ENCODE measurements at regions not wholly inside any gene's neighbourhood (a gene's known extent, or its start where the extent isn't known, plus 50 kb on each side); places are given as distances from the start of the nearest gene placed in this dataset.

DNA sequence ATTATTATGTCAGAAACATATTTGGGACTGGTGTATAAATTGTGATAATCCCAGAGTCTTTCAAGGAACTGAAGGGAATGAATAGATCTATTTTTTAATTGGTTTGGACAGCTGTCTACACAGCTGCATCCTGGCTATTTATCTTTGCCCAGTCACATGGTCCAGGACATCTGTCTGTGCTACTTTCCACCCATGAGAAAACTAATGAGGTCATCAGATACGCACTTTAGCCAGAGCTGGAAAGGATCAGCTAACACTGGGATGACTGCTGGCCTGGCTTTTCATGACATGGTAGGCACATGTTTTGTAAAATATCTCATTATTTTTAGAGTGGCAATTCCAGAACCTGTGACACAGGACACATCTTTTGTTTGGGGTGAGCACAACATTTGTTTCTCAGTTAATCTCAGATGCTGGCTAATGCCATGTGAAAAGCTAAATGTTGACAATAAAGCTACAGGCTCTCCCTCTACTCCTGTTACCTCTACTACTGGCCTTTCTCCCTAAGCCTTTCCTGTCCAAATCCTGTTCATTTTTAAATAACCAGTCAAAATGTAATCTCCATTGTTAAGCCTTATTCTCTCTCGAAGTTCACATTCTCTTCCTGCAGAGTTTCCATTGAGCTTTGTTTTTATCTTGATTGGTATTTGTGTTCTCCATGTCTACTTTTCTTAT is 500.7 kb downstream of the RIT2 start:
- no peak for ATAC-seq
- Mint-ChIP-seq H3K36me3 (no peaks in the 10 kb centered on the region), H3K27ac (no peak overlapping the region), H3K9me3 (peaks cover 9 to 24% of the 10 kb centered on the region in 2 donors)
- no peak for DNase-seq (ENCODE audit: low spot score in 2 of 2)

- Mint-ChIP-seq H3K27ac (no peak overlapping the region), H3K9me3 (peaks cover 9 to 24% of the 10 kb centered on the region in 2 donors), H3K36me3 (no peaks in the 10 kb centered on the region)
- no peak for ATAC-seq
- no peak for DNase-seq (ENCODE audit: low spot score in 2 of 2)
Measured at GRCh38 chr18:42617221-42617620, 498.3 kb downstream of the RIT2 start.

- peaks cover 11 to 21% of the 10 kb centered on the region in 2 donors for H3K9me3 Mint-ChIP-seq
- no peaks in the 10 kb centered on the region for H3K36me3 Mint-ChIP-seq
- no peak overlapping the region for H3K27ac Mint-ChIP-seq
- no peak for DNase-seq (ENCODE audit: low spot score in 2 of 2)
- no peak for ATAC-seq
Measured at GRCh38 chr18:42619771-42620170, 495.7 kb downstream of the RIT2 start.

GRCh38 chr18:42620657-42621056 is 494.8 kb downstream of the RIT2 start:
- DNase-seq (ENCODE audit: low spot score in 2 of 2): no peak

DNA sequence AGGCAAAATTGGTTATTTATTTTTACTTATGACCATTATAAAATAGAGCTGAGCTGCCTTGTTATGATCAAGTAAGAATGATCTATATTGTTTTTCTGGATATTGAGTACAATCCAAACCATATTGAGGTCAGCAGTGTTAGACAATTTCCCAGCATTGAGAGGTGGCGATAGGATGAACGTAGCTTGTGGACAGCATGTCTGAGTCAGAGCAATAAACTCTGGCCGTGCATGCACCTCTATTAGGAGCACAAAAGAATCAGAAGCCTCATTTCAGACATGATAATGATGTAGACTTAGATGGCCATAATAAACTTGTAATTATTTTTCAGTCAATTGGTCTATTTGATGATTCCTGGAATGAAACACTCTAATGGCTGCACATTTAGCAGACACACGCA is 491.6 kb downstream of the RIT2 start:
- ATAC-seq (no peak), DNase-seq (ENCODE audit: low spot score in 2 of 2) (no peak)
- Mint-ChIP-seq H3K9me3 (peaks cover 11 to 19% of the 10 kb centered on the region in 2 donors), H3K36me3 (no peaks in the 10 kb centered on the region), H3K27ac (no peak overlapping the region)

More at GRCh38 chr18:42620657-42621056, 494.8 kb downstream of the RIT2 start:
- Mint-ChIP-seq H3K9me3 (peaks cover 10 to 30% of the 10 kb centered on the region in 2 donors), H3K36me3 (no peaks in the 10 kb centered on the region), H3K27ac (no peak overlapping the region)
- ATAC-seq: no peak

DNA sequence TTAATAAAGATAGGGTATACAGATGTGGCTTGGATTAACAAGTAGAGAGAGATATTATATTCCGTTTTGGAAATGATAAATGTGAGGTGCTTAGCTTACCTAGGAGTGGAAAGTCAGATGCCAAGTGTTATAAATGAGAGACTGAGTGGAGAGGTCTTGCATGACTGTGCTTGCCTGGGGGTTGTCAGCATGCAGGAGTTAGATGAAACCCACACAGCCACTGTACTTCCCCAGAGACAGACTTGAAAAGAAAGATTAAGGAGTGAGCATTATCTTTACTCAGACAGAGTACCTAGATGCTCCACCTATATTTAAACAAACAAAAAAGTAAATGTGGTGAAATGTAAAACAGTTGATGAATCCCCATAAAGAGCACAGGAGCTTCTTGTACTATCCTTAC is 482.7 kb downstream of the RIT2 start:
- H3K9me3 Mint-ChIP-seq: peaks cover 14 to 25% of the 10 kb centered on the region in 2 donors
- DNase-seq (ENCODE audit: low spot score in 2 of 2) (no peak), ATAC-seq (no peak)
- no peak overlapping the region for H3K27ac Mint-ChIP-seq
- no peaks in the 10 kb centered on the region for H3K36me3 Mint-ChIP-seq

- H3K36me3 Mint-ChIP-seq: no peaks in the 10 kb centered on the region
- no peak for ATAC-seq
- peaks cover 17 to 20% of the 10 kb centered on the region in 2 donors for H3K9me3 Mint-ChIP-seq
- DNase-seq (ENCODE audit: low spot score in 2 of 2): no peak
- H3K27ac Mint-ChIP-seq: no peak overlapping the region
Measured at GRCh38 chr18:42635378-42636048, 480.0 kb downstream of the RIT2 start.

- Mint-ChIP-seq H3K36me3 (no peaks in the 10 kb centered on the region), H3K9me3 (peaks cover 14 to 22% of the 10 kb centered on the region in 2 donors), H3K27ac (no peak overlapping the region)
- ATAC-seq (no peak), DNase-seq (ENCODE audit: low spot score in 2 of 2) (no peak)
Measured at GRCh38 chr18:42636309-42636708, 479.2 kb downstream of the RIT2 start.

- Mint-ChIP-seq H3K27ac (no peak overlapping the region), H3K9me3 (peaks cover 11 to 20% of the 10 kb centered on the region in 2 donors), H3K36me3 (no peaks in the 10 kb centered on the region)
- ATAC-seq: no peak
- DNase-seq (ENCODE audit: low spot score in 2 of 2): no peak
Measured at GRCh38 chr18:42640160-42640559, 475.3 kb downstream of the RIT2 start.

- Mint-ChIP-seq H3K9me3 (peaks cover 19 to 23% of the 10 kb centered on the region in 2 donors), H3K36me3 (no peaks in the 10 kb centered on the region), H3K27ac (no peak overlapping the region)
- DNase-seq (ENCODE audit: low spot score in 2 of 2): no peak
- ATAC-seq: no peak
Measured at GRCh38 chr18:42641996-42642395, 473.5 kb downstream of the RIT2 start.

- Mint-ChIP-seq H3K27ac (no peak overlapping the region), H3K36me3 (no peaks in the 10 kb centered on the region), H3K9me3 (peaks cover 15 to 20% of the 10 kb centered on the region in 2 donors)
- ATAC-seq (no peak), DNase-seq (ENCODE audit: low spot score in 2 of 2) (no peak)
Measured at GRCh38 chr18:42644729-42645131, 470.8 kb downstream of the RIT2 start.

DNA sequence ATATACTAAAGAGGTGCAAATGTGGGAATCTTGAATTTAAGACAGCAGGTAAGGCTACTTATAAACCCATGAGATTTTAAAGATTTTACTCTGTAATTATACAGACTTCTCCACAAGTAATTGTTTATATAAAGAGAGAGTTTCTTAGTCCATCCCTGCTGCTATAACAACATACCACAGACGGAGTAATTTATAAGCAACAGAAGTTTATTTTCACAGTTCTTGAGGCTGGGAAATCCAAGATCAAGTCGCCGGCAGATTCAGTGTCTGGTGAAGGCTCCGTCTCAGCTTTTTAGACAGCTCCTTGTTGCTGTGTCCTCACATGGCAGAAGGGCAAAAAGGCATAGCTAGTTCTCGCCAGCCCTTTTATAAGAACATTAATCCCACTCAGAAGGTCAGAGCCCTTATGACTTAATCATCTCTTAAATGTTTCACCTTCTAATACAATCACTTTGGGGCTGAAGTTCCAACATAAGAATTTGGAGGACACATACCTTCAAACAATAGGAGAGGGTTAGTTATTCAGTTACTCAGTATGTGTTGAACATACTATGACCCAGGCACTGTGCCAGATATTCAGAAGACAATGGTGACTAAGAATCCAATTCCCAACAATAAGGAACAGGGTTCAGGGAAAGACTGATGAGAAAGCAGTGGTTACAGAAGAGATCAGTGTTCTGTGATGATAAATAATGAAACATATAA is 466.0 kb downstream of the RIT2 start:
- H3K27ac Mint-ChIP-seq: no peak overlapping the region

GRCh38 chr18:42654556-42654955 is 460.9 kb downstream of the RIT2 start:
- ATAC-seq (no peak), DNase-seq (ENCODE audit: low spot score in 2 of 2) (no peak)
- Mint-ChIP-seq H3K36me3 (no peaks in the 10 kb centered on the region), H3K27ac (no peak overlapping the region), H3K9me3 (peaks cover 16 to 27% of the 10 kb centered on the region in 2 donors)

More for the DNA sequence above, 466.0 kb downstream of the RIT2 start:
- ATAC-seq: no peak
- Mint-ChIP-seq H3K36me3 (no peaks in the 10 kb centered on the region), H3K9me3 (peaks cover 24 to 30% of the 10 kb centered on the region in 2 donors)
- DNase-seq (ENCODE audit: low spot score in 2 of 2): no peak

- ATAC-seq: no peak
Measured at GRCh38 chr18:42657551-42657950, 457.9 kb downstream of the RIT2 start.

GRCh38 chr18:42658171-42658570 is 457.3 kb downstream of the RIT2 start:
- ATAC-seq (no peak), DNase-seq (ENCODE audit: low spot score in 2 of 2) (no peak)
- no peak overlapping the region for H3K27ac Mint-ChIP-seq
- peaks cover 0 to 5% of the 10 kb centered on the region in 2 donors for H3K36me3 Mint-ChIP-seq
- H3K9me3 Mint-ChIP-seq: peaks cover 7 to 17% of the 10 kb centered on the region in 2 donors

More at GRCh38 chr18:42657551-42657950, 457.9 kb downstream of the RIT2 start:
- Mint-ChIP-seq H3K36me3 (peaks cover 0 to 5% of the 10 kb centered on the region in 2 donors), H3K9me3 (peaks cover 7 to 17% of the 10 kb centered on the region in 2 donors), H3K27ac (no peak overlapping the region)
- no peak for DNase-seq (ENCODE audit: low spot score in 2 of 2)

DNA sequence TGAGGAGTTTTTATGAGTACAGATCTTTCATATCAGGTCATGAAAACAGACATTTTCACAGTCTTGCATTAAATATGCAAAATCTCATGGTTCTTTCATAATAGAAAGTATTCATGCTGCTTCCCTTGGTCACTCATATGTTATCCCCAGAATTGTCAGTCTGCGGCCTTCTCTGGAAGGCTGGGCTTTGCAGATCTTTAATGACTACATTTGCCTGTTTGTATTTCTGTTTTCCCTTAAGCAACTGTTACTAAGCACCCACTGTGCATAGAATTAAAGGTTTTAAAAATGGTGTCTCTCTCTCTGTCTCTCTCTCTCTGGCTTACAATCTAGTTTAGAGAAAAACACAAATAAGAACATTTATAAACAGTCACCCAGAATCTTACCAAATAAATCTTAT is 456.3 kb downstream of the RIT2 start:
- no peak for DNase-seq (ENCODE audit: low spot score in 2 of 2)
- H3K9me3 Mint-ChIP-seq: peaks cover 7 to 14% of the 10 kb centered on the region in 2 donors
- no peak for ATAC-seq
- no peak overlapping the region for H3K27ac Mint-ChIP-seq
- H3K36me3 Mint-ChIP-seq: peaks cover 0 to 5% of the 10 kb centered on the region in 2 donors

DNA sequence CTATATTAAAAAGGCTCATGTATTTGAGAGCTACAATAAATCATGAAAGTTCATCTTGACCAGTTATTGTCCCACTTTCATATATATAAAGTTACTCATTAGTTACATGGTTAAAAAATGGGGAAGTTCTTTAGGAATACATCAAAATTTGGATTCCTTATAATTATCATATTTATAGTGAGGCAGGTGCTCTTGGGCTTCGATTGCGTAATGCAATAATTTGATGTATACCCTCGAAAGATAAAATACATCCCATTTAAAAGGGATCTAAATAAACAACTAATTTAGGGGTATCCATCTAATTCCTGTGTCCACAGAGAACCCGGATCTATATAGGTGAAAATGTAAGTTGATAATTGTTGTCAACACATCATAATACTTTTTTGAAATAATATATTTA is 444.6 kb downstream of the RIT2 start:
- H3K36me3 Mint-ChIP-seq: no peaks in the 10 kb centered on the region

More for the DNA sequence above, 444.6 kb downstream of the RIT2 start:
- DNase-seq (ENCODE audit: low spot score in 2 of 2): no peak
- Mint-ChIP-seq H3K27ac (no peak overlapping the region), H3K9me3 (peaks cover 7 to 17% of the 10 kb centered on the region in 2 donors)
- ATAC-seq: no peak

Data from activated naive CD4-positive, alpha-beta T cell treated with anti-CD3 and anti-CD28 coated beads, Interleukin-2, amount 50 U/mL, for 72 hours (primary cell).